ENCODE measurements at regions not wholly inside any gene's neighbourhood (a gene's known extent, or its start where the extent isn't known, plus 50 kb on each side); places are given as distances from the start of the nearest gene placed in this dataset.

- no peak for TF ChIP-seq CTCF (IDR thresholded peaks at IDR 0.05; ENCODE audit: low read length, missing control alignments)
- H3K4me3 ChIP-seq (replicated peaks; ENCODE audit: low read depth, low read length), result no peak overlapping the region
- DNase-seq (ENCODE audit: low read depth), result no peak
These were observed 1890.7 kb upstream of the PCDH10 start for GRCh38 chr4:131258361-131258760.

- TF ChIP-seq CTCF (IDR thresholded peaks at IDR 0.05; ENCODE audit: low read length, missing control alignments), result no peak
- DNase-seq (ENCODE audit: low read depth), result no peak
- no peak overlapping the region for H3K4me3 ChIP-seq (replicated peaks; ENCODE audit: low read depth, low read length)
These were observed 1860.7 kb upstream of the PCDH10 start for GRCh38 chr4:131288441-131288840.

GRCh38 chr4:131296192-131296591 is 1852.9 kb upstream of the PCDH10 start:
- DNase-seq (ENCODE audit: low read depth), result no peak
- no peak overlapping the region for H3K4me3 ChIP-seq (replicated peaks; ENCODE audit: low read depth, low read length)
- TF ChIP-seq CTCF (IDR thresholded peaks at IDR 0.05; ENCODE audit: low read length, missing control alignments), result no peak

GRCh38 chr4:131302108-131302507 is 1847.0 kb upstream of the PCDH10 start:
- no peak for TF ChIP-seq CTCF (IDR thresholded peaks at IDR 0.05; ENCODE audit: low read length, missing control alignments)
- H3K4me3 ChIP-seq (replicated peaks; ENCODE audit: low read depth, low read length), result no peak overlapping the region
- no peak for DNase-seq (ENCODE audit: low read depth)

- no peak for DNase-seq (ENCODE audit: low read depth)
- no peak overlapping the region for H3K4me3 ChIP-seq (replicated peaks; ENCODE audit: low read depth, low read length)
- TF ChIP-seq CTCF (IDR thresholded peaks at IDR 0.05; ENCODE audit: low read length, missing control alignments), result no peak
These were observed 1844.4 kb upstream of the PCDH10 start for GRCh38 chr4:131304686-131305085.

GRCh38 chr4:131309628-131310027 is 1839.5 kb upstream of the PCDH10 start:
- no peak for DNase-seq (ENCODE audit: low read depth)
- no peak for TF ChIP-seq CTCF (IDR thresholded peaks at IDR 0.05; ENCODE audit: low read length, missing control alignments)
- no peak overlapping the region for H3K4me3 ChIP-seq (replicated peaks; ENCODE audit: low read depth, low read length)

GRCh38 chr4:131316086-131316485 is 1833.0 kb upstream of the PCDH10 start:
- no peak overlapping the region for H3K4me3 ChIP-seq (replicated peaks; ENCODE audit: low read depth, low read length)
- DNase-seq (ENCODE audit: low read depth), result no peak
- TF ChIP-seq CTCF (IDR thresholded peaks at IDR 0.05; ENCODE audit: low read length, missing control alignments), result no peak
